ENCODE measurements at regions not wholly inside any gene's neighbourhood (a gene's known extent, or its start where the extent isn't known, plus 50 kb on each side); places are given as distances from the start of the nearest gene placed in this dataset.

DNA sequence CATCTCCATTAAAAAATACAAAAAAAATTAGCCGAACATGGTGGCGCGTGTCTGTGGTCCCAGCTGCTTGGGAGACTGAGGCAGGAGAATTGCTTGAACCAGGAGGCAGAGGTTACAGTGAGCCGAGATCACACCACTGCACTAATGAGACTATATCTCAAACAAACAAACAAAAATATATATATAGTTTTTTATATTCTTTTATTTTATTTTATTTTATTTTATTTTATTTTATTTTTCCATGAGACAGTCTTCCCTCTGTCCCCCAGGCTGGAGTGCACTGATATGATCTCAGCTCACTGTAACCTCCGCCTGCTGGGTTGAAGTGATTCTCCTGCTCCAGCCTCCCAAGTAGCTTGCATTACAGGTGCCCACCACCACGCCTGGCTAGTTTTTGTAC lies 79.5 kb downstream of the IRF2BPL start:
- no peak for DNase-seq (ENCODE audit: low spot score)

DNA sequence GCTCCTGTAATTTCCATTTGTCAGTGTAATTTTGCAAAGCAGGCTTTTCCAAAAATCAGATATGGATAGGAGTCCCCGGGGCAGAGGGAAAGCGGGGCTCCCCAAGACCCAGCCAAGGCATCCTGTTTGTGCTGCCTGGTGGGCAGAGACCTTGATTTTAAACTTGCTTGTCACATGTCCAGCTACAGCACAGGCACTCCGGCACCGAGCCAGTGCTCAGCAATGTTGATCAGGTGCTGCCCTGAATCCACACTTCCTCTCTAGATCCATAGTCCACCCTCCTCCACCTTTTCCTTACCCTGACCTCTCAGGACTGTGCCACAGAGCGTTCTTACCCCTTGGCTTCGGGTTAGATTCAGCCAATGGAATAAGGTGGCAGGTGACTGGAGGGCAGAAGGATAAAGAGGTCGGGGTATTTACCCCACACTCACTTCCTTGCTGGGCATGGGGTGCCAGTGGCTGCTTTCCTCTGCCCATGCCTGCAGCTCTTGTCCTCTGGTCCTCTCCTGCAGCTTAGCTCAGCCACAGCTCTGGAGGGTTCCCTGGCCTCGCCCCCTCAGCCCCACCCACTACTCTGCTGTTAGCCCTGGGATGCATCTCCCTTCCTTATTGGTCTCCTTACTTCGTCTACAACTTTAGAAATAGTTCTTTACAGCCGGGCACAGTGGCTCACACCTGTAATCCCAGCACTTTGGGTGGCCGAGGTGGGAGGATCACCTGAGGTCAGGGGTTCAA lies 80.1 kb downstream of the IRF2BPL start:
- no peak for DNase-seq (ENCODE audit: low spot score)

DNA sequence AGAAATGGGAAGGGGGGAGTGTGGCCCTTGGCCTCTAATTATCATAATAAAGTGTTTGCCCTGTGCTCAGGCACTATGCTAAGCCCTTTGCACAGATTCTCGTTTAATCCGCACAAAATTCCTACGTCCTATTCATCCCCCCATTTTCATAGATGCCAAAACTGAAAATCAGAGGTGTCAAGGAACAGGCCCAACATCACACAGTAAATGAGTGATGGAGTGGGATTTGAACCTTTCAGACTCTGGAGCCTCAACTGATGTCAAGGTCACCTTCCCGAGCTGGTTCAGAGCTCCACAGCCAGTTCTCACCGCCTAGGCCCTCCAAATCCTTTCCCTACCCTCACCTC lies 80.7 kb downstream of the IRF2BPL start:
- no peak for DNase-seq (ENCODE audit: low spot score)

DNA sequence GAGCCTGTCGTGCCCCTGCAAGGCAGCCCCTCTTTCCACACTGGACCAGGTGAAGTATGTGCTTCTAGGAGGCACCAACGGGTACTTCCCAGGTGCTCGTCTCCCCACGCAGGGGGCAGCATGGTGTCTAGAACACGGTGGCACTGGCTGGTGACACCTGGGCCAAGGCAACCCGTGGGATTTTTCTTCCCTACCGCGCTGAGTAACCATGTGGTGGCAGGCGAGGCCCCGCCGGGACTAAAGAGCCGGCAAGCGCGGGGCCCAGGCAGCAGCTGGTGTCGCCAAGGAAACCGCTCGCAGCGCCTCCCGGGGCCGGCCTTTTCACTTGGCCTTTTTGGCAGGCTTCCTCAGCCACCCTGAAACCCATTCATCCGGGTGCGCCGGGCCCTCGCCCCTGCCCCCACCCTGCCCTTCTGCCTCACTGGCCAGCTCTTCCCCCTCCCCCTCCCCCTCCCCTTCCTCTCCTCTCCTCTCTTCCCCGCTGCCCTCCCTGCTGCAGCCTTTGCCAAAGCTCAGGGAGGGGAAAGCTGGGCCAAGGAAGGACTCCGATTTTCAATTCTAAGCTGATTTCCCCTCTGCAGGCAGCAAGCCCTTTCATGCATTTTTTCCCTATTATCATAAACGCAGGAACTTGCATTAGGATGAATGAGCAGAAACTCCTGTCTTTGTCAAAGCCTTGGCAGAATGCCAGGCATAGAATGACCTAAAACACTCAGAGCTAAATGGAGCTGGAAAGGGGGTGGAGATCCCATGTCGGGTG lies 81.2 kb downstream of the IRF2BPL start:
- DNase-seq (ENCODE audit: low spot score): peak; percentile 88

DNA sequence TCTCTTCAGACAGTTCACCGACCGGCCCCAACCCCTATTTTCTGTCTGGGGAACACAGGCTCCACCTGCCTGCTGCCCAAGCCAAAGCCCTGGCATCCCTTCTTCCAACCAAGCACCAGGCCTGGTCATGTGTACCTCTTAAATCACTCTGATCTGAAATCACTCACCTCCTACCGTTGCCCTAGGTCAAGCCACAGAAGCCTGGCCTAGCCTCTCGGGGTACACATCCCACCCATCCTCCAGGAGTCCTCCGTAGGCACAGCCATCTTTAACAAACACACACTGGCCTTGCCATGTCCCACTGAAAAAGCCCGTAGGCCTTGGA lies 81.8 kb downstream of the IRF2BPL start:
- no peak for DNase-seq (ENCODE audit: low spot score)

DNA sequence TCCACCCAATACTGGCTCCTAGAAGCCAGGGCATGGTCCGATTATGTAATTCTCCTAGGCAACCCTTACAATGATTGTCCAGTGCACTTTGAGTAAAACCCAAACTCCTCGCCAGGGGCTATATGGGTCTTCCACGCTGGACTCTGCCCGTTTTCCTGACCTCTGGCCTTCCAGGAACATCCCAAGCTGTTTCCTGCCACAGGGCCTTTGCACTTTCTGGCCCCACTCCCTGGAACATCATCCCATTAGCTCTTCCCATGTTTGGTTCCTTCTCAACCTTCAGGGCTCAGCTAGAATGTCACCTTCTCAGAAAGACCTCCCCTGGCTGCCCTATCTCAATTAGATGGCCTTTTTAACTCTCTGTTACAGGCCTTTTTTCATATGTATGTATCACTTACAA lies 85.4 kb downstream of the IRF2BPL start:
- DNase-seq (ENCODE audit: low spot score): no peak

DNA sequence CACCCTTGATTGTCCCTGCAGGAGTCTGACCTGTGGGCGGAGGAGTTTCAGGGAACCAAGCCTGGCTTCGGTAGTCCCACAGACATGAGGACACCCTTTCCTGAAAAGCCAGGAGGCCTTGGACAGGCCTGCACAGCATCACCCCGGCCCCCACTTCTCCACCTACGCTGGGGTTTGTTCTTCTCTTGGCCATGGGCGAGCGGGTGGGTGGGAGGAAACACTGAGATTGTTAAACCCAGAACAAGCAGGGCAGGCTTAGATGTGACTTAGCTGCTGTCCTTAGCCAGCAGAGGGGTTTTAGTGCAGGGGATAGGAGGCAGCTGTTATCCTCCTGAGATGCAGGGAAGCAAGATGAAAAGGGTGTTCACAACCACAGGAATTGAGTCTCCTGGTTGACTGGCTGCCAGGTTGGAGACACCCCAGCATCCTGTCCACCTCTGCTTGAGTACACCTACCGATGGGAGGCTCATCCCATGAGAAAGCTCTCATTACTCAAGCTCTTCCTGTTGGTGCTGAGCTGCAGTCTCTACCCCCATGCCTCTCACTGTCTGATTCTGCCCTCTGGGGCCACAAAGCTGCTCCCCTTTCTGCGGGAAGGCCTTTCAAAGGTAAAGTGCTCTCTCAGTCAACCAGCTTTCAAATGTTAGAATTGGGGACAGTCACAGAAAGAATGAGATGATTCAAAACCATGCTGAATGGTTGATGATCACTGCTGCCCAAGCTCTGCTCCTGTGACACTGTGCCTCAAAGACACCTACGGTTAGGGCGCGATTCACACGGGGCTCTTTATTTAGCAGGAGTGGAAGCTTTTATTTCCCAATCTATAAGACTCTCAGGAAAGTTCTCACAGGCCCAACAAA lies 86.3 kb downstream of the IRF2BPL start:
- no peak for DNase-seq (ENCODE audit: low spot score)

DNA sequence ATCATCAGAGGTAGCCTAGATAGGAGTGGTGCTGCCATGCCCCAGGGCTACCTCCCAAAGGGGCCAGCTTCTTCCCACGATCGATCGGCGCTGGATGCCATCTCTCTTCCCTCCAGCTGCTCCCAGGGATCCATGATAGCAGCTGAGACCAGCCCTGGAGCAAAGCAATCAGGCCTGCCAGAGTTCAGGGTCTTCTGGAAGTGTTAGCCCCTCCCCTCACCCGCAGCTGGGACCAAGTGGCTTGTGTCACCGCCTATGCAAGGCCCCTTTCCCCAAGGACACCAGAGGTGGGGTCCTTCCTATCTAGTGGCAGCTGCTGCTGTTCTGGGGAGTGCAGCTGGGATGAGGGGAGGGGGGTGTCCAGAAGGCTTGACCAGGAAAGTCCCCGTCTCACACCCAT lies 87.0 kb downstream of the IRF2BPL start:
- DNase-seq (ENCODE audit: low spot score): no peak

DNA sequence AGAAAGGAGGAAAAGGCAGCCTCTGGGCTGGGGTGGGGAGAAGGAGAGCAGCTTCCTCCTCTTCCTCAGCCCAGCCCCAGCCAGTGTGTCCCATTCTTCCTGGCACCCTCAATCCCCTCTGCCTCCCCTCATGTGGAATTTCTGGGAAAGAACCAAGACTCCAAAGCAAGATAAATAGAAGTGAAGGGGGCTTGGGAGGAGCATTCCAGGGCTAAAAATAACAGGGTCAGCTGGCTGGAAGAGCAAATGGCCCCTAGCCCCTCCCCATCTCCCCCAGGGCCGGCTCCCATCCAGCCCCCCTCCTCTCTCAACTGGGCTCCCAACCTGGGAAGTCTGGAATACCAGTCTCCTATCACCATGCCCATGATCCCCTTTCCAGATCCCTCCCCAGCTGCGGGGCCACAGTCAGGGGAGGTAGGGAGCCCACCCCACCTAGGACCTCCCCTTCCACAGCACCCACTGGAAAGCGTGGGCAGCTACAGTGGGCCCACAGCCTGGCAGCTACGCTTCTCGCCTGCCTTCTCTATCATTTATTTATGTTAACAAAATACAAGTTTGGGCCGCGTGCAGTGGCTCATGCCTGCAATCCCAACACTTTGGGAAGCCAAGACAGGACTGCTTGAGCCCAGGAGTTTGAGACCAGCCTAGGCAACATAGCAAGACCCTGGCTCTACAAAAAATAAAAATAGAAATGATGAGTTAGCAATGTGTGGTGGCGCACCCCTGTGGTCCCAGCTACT lies 88.3 kb downstream of the IRF2BPL start:
- no peak for DNase-seq (ENCODE audit: low spot score)

DNA sequence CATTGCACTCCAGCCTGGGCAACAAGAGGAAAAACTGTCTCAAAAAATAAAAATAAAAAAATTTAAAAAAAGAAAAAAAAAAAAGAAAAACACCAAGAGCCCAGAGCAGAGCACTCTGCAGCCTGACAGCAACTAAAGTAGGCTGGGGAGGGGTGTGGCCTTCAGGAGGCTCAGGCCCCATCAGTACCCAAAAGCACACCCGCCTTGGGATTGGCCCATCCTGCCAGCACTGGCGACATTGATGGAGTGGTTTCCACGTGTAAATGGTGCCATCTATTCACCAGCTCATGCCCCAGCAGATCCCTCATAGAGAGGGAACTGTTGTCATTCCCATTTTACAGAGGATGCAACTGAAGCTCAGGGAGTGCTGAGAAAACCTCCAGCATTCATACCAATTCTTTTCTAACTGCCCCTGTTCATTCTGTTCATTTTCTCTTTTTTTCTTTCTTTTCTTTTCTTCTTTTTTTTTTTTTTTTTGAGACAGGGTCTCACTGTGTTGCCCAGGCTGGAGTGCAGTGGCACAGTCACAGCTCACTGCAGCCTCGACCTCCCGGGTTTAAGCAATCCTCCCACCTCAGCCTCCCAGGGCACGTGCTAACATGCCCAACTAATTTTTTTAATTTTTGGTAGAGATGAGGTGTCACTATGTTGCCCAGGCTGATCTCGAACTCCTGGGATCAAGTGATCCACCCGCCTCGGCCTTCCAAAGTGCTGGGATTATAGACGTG lies 89.3 kb downstream of the IRF2BPL start:
- no peak for DNase-seq (ENCODE audit: low spot score)

DNA sequence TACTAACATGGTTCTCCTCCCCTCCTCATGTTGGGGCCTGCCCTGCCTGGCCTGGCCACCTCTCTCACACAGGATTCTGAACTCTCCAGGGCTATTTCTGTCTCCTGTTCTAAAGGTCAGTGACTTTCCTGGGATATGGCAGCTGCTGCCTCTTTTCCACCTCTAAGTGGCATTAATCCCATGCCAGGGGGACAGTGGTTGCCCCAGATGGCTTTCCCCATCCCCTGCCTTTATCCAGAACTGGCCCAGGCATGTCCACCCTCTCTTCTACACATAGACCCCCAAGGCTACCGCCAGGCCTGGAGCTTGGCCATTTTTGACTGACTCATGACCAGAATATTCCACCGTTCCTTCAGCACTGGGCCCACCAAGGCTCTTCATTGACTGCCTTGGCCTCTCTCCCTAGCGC lies 90.4 kb downstream of the IRF2BPL start:
- no peak for DNase-seq (ENCODE audit: low spot score)

DNA sequence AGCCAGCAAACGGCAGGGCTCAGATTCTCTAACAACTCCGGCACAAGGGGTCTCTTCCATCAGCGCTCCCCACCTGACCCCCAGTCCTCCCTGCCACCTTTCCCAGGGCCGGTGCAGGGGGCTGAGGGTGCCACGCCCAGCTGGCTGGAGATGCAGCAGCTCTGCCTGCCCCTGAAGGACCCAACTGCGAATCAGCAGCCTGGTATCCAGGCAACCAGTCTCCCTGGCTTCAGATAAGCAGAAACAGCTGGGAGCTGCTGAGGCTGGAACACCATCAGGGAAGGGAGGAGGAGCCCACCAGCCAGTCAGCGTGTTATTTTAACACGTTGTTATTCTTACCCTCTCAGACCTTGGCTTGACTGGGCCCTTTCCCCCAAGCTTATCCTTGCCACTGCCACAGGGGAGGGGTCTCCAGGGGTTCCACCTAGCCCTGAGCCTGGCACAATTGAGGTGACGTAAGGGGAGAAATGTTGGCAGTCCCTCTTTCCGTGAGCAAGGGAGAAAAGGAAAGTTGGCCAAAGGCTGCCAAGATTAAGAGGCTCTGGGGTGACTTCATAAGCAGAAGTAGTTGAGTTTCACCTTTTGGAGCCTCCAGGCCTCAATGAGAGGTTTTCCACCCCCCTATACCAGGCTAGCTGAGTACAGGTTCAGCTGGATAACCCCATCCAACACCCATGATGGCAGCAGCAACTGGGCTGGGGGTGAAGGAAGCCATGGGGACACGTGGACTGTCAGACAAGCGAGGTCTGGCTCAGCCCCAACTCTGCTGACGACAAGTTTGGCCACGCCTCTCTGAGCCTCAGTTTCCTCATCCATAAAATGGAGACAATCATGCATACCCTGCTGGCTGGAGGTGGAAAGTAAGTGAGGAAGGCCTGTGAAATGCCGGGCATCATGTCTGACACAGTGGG lies 91.1 kb downstream of the IRF2BPL start:
- DNase-seq (ENCODE audit: low spot score): peak; percentile 91

DNA sequence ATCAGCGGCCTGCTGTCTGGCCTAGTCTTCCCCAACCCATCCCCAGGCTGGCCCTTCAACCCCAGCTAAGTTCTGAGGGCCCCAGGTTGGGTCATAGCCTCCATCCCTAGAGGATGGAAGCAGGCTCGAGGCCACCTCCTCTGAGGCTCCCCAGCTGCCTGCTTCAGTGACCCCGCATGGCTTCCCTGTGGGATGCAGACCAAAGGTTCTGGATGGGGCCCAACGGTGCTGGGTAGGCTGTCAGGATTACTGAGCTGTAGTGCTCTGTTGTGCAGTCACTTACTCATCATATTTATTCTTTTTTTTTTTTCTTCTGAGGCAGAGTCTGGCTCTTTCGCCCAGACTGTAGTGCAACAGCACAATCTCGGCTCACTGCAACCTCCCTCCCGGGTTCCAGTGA lies 92.0 kb downstream of the IRF2BPL start:
- DNase-seq (ENCODE audit: low spot score): peak; percentile 61

DNA sequence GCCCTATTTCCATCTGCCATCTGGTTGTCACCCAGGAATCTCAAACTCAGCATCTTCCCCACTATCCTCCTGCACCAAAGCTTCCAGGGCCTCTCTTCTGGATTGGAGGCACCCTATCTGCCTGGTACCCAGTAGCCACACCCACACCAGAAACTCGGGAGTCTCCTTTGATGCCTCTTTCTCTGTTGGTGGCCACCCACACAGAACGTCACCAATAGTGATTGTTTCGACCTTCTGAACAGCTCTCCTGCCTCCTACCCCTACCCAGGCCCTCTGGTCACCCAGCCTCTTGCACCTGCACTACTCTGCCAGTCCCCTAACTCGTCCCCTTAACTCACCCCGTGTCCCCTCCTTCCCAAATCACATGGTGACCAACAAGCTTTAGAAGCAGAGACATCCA lies 95.0 kb downstream of the IRF2BPL start:
- no peak for DNase-seq (ENCODE audit: low spot score)

DNA sequence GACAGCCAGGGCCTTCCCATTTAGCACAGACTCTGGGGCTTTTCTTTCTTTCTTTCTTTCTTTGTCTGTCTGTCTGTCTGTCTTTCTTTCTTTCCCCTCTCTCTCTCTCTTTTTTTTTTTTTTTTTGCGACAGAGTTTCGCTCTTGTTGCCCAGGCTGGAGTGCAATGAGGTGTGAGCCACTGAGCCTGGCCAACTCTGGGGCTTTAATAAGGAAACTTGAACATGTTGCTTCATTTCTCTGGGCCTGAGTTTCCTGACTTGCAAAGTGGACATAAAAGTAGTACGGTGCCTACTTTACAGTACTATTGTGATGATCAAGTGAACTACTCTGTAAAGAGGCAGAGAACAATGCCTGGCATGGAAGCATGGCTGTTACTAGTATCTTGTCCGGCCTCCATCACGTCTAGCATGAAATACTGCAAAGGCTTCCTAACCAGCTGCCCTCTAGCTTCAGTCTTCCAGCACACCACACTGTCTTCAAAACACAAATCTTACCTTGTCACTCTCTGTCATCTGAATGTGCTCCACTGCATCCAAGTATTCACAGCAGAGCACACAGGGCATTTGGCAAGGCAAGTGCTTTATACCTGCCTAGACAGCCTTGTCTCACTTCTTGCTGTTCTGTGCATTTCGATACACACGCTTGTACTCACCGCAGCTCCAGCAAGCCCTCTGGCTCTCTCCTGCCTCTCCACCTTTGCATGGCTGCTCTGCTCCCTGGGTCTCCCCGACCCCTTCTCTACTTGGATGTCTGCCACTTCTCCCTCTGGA lies 96.7 kb downstream of the IRF2BPL start:
- no peak for DNase-seq (ENCODE audit: low spot score)

DNA sequence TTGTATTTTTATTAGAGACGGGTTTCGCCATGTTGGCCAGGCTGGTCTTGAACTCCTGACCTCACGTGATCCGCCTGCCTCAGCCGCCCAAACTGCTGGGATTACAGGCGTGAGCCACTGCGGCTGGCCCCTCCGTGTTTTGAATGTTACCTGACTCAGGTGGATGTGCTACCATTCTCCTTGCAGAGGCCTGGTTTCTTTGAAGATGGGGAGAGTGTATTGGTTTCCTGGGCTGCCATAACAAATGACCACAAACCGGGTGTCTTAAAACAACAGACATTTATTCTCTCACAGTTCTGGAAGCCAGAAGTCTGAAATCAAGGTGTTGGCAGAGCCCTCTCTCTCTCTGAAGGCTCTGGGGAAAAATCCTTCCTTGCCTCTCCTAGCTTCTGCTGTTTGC lies 98.0 kb downstream of the IRF2BPL start:
- DNase-seq (ENCODE audit: low spot score): no peak

DNA sequence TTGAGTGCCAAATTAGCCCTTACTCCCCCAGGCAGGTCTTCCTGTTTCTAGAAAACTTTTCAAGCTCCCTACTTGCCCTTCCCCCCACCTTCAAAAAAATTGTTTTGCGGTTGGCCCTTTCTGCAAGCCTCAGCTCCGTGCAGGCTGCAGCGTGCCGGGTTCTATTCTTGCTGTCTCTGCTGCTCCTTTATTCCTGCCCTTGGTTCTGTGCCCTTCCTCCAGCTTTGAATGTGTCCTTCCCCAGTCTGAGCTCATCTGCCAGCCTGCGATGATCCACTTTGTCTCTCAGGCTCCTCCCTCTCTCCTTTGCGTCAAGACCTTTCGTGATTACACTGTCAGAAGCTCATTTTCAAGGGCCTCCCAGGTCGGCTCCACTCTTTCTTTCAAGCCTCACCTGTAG lies 98.6 kb downstream of the IRF2BPL start:
- no peak for DNase-seq (ENCODE audit: low spot score)

DNA sequence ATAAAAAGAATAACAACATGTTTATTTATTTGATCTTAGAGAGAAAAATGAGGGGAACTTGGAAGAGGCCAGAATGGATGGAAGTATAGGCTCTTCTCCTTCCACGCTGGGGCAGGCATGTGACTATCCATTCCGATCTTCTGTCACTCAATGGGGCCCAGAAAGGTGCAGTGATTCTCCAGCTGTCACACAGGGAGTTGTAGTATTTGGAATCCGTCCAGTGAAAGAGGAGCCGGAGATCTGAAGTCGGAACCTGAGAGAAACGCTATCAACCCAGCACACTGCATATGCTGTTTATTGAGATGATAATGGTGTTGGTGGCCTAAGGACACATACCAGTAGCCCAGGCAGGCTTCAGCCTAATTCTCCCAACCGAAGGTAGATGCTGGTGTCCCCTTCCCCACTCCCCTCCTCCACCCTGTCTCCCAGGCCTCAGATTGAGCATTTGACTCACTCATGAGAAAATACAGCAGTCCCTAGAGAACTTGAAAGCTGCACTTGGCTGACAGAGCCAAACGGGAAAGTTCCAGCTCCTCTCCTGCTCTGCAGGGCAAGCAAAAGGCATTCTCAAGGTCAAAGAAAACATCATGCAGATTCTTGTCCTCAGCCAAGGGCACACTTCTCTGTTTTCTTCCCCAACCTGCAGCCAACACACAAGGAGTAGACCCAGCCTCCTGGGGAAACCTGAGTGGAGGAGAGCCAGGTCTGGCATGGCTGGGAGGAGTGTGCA lies 100.4 kb downstream of the IRF2BPL start:
- DNase-seq (ENCODE audit: low spot score): no peak
